HG02973 (cell line): ENCODE measurements at regions not wholly inside any gene's neighbourhood (a gene's known extent, or its start where the extent isn't known, plus 50 kb on each side); places are given as distances from the start of the nearest gene placed in this dataset.

Experiments used
- ATAC-seq: cut with Tn5 transposase; IDR thresholded peaks from one replicate; pipeline ENCODE4 v1.9.1; 2021; ENCODE audit warnings: moderate library complexity; ENCODE audit not compliant: unreplicated experiment

DNA sequence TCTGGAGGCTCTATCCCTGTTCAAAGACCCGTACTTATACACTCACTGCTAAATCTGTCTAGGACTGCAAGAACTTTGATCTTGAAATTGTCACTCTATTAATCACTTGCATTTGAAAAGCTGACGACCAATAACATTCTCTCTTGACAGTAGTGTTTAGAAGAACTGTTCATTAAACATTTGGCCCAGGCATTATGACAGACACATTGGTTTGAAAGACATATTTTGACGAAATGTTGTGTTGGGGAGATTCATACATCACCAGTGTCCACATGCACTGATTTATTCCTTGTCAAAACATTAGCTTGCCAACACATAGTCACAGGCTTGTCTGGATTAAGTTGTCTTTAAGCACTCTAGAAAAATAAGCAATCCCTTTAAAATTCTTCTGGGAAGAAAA, 951.3 kb downstream of the ADGRL2 start:
- ATAC-seq = no peak

DNA sequence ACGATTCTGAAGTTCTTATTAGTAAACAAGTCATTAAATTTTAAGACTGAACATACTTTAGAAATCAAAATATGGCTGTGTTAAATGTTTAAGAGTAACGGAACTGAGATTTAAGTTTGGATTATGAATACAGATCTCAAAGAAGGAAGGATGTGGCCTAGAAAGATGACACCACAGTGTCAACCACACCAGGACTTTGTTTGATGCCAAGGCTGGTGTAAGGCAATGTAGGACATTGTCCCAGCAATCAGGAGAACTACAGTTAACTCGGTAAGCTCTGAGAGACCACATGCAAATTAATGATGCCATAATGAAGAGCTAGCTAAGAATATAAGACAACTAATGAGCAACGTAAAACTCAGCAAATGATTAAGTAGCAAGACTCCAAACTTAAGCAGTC, 932.9 kb downstream of the ADGRL2 start:
- ATAC-seq = no peak

GRCh38 chr1:82731216-82731615, 930.5 kb downstream of the ADGRL2 start:
- ATAC-seq = no peak

- ATAC-seq = no peak
Measured at GRCh38 chr1:82728206-82728605, 927.5 kb downstream of the ADGRL2 start.

DNA sequence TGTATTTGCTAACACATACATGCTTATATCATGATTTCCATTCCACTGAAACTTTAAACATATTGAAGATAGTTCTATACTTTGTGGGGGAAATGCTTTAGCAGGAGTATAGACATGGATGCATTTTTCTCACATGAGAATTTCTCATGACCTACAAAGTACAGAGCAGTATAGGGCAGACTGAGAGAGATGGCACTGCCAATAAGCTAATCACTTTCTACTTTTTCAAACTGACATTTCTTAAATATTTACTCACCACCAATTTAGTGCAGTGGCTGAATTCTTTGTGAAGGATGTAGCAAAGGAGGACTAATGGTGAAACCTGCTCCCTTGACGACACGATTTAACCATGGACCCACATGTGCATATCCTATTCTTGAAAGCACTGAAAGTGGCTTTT, 923.5 kb downstream of the ADGRL2 start:
- ATAC-seq = no peak

DNA sequence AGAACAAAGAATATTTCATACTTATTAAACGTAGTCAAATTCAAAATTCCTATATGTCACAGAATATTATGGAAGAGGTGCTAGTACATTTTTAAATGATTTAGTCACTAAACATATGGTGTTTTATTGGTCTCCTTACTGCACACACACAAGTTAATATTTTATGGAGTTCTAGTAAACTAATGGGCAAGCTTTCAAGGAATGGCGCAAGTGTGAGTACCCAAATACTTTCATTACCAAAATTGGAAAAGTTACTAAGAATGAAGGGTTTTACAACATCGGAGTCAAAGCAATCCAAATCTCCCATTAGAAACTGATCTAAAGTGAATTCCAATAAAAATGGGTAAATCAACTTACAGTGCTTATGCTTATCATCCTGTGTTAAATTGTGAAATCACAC, 921.9 kb downstream of the ADGRL2 start:
- no peak for ATAC-seq

DNA sequence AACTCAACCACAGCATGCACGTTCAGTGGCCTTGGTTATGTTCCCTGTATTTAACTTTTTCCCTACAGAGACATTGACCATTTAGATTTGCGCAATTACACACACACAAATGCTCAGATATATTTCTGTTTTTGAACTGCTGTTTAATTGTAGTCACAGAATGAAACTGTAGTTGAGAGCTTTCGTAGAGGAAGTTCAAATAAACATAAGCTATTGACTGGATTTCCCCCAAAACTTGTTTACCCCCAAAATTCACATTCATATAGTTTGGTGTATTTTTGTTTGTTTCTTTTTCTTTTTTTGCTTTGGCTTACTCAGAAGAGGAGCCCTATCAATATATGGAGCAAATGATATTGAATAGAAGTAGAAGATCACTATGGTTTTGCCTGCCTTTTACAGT, 921.0 kb downstream of the ADGRL2 start:
- no peak for ATAC-seq

DNA sequence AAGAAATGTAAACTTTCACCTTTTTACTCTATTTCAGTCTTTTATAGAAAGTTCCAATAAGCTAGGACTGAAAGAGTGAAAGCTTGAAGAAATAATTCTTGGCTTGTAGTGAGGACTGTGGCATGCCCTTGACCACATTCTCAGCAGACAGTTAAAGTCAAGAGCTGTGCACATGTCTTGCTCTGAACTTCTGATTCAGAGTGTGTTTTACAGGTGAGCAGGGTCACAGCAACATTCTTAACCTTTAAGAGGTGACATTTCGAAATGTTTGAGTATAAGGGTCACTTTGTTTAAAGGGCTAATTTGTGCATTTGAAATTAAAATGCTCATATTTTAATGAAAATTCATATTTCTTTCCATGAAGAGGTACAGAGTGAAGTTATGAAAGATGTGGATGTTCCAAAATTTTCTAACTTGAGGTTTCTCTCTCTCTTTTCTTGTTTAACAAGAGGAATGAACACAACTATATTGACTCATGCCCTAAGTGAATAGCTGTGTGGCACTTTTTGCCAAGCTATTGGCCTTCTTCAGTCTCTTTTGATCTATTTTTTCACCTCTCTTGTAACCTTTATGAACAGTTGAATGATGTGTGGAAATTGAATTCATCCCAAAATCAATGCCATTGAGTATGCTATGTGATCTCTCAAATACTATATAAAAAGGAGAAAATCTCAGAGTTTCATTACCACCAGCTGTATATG, 918.1 kb downstream of the ADGRL2 start:
- no peak for ATAC-seq

DNA sequence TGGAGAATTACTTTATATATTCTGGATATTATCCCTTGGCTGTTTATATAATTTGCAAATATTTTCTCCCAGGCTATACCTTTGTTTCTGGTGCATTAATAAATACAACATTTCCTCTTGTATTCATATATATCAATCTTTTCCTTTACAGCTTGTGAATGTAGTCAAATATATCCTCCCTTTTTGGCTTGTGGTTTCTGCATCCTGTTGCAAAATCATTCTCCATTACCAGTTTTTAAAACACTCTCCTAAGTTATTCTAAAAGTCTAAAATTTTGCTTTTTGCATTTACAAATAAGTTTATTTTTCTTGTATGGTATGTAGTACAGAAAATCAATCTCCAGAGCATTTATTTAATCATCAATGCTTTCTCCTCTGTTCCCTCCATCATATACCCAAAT, 909.4 kb downstream of the ADGRL2 start:
- ATAC-seq = no peak

DNA sequence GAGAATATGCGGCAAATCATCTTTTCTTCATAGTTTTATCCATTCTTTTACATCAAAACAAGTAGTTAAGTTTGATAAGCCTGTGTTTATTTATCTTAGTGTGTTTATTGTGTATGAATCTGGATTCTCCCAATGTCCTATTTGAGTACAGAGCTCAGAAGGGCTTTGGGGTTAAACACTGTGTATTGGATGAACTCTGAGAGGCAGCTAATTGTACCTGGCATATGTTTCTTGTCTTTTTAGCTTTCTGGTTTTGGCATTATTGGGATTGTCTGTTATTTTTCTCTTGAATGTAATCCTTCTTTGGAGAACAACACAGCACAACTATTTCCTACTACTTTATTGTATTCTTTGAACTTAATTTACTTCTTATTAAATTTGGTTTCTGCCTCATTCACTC, 906.9 kb downstream of the ADGRL2 start:
- ATAC-seq = no peak

- ATAC-seq = no peak
Measured at GRCh38 chr1:82706741-82707140, 906.0 kb downstream of the ADGRL2 start.

DNA sequence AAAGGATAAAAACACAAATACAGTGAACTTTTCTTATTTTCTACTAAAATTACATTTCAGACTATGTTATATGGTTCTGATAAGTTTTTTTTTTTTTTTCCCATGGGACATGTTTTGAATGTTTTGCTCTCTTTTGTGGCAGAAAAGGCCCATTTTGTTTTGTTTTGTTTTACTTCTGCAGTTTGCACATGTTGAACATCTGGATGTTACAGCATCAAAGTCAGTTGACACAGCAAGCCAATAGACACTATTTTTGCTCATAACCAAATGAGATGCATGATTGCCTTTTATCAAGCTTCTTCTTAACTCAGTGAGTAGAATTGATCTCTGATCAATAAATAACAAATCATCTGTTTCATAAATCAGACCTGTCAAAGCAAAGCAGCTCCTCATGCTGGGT, 904.2 kb downstream of the ADGRL2 start:
- ATAC-seq = no peak

- no peak for ATAC-seq
Measured at GRCh38 chr1:82704393-82704792, 903.7 kb downstream of the ADGRL2 start.

- ATAC-seq = no peak
Measured at GRCh38 chr1:82703951-82704350, 903.2 kb downstream of the ADGRL2 start.

DNA sequence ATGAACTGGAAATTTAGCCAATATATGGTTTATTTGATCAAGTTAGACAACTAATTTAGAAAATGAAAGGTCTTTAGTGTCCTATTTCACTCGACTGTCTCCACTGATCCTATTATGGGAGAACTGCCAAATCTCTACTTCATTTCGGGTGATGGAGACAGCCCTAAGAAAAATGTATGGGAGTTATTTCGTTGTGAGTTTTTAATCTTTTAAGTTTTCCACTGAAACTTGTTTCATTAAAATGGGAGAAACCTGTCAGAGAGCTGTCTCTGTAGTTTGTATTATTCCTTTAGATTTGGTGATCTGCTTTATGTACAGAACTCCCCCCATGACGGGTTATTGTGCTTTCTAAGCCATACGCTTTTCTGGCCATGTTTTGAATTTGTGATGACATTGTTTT, 899.7 kb downstream of the ADGRL2 start:
- no peak for ATAC-seq

DNA sequence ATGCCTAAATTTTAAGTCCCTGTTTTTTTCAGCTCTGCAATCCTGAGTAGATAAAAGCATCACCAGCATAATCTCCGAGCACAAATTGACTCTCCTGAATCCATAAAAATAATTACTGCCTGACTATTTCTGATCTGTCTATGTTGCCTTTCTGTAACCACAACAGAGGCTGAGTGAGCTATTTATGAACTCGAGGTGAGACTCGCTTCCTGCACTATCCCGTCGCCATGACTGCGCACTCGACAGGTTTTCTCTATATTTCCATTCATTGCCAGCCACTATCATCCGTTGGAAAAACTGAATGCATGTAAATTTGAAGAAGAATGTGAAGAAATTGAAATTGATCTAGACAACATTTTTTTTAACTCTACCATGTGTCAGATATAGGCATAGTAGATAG, 897.2 kb downstream of the ADGRL2 start:
- no peak for ATAC-seq

DNA sequence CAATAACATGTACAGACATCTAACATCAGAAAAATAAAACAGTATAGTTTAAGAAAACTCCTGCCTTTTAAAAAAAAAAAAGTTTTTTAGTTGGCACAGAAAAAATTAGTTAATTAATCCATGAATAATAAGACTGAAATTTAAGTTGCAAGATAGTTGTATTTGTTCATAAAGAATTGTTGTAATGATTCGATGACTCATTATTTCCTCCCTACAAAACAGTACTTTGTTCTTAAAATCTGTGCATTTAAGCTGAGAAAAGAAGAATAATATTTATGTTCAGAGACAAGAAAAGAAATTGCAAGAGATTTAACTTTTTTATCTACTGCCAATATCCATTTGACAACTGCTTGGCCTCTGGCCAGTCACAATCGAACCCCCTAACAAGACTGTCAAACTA, 894.7 kb downstream of the ADGRL2 start:
- ATAC-seq = no peak

DNA sequence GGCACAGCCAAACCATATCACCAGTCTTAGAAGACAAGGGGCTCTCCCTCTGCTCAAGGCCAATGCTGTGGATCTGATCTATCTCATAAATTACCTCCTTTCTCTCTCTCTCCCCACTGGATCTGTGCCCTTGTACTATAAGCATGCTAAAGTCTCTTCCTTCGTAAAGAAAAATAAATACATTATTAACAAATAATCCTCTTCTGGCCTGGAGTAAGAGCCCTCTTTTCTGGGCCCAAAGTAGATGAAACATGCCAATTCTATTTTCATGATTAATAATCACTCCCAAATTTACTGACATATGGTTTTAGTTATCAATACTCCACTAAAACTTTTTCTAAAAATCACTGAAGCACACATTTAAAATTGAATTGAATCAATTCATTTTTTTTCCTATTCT, 889.7 kb downstream of the ADGRL2 start:
- ATAC-seq = no peak

- ATAC-seq = no peak
Measured at GRCh38 chr1:82689217-82689616, 888.5 kb downstream of the ADGRL2 start.

- ATAC-seq = no peak
Measured at GRCh38 chr1:82686774-82687173, 886.0 kb downstream of the ADGRL2 start.

DNA sequence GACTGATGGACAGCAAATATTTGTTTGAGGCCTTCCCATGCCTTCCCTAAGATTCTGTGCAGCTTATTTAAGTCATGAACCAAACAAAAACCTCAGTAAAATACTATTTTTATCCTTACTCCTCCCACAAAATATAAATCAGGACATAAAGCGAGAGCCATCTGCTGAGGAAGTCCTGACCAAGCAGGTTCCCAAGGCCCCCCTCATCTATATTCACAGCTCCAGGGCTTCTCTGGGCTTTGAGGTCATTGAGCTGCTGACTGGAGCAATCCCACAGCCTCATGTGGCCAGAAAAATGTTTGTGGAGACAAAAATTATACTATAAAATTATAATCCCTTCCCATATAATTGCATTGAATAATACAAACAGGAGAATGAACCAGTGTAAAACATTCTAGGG, 846.2 kb downstream of the ADGRL2 start:
- ATAC-seq = no peak

- ATAC-seq = no peak
Measured at GRCh38 chr1:82646336-82646735, 845.6 kb downstream of the ADGRL2 start.

- ATAC-seq = no peak
Measured at GRCh38 chr1:82644186-82644915, 843.6 kb downstream of the ADGRL2 start.
